ENCODE measurements at regions not wholly inside any gene's neighbourhood (a gene's known extent, or its start where the extent isn't known, plus 50 kb on each side); places are given as distances from the start of the nearest gene placed in this dataset.
A peak's percentile ranks its signal among the peaks of the same experiment; 100 is the strongest.

GRCh38 chr14:61132336-61132735, 148.8 kb downstream of the TMEM30B start:
- no peak for TF ChIP-seq CTCF (IDR thresholded peaks at IDR 0.05; ENCODE audit: insufficient read depth, low read length, severe bottlenecking)
- Histone ChIP-seq H3K4me3 (ENCODE audit: low read depth, low read length) (no peak overlapping the region), H3K27me3 (ENCODE audit: control insufficient read depth, insufficient read depth, low read length) (no peaks in the 10 kb centered on the region), H3K36me3 (ENCODE audit: control insufficient read depth, insufficient read depth, low read length) (no peaks in the 10 kb centered on the region)
- no peak for DNase-seq (ENCODE audit: low read depth)
- FAIRE-seq: no peak

- no peaks in the 10 kb centered on the region for H3K36me3 ChIP-seq (ENCODE audit: control insufficient read depth, insufficient read depth, low read length)
- no peak overlapping the region for H3K4me3 ChIP-seq (ENCODE audit: low read depth, low read length)
- FAIRE-seq: no peak
- TF ChIP-seq CTCF (IDR thresholded peaks at IDR 0.05; ENCODE audit: insufficient read depth, low read length, severe bottlenecking): no peak
- H3K27me3 ChIP-seq (ENCODE audit: control insufficient read depth, insufficient read depth, low read length): no peaks in the 10 kb centered on the region
- no peak for DNase-seq (ENCODE audit: low read depth)
Measured at GRCh38 chr14:61130512-61131260, 149.6 kb downstream of the SLC38A6 start.

DNA sequence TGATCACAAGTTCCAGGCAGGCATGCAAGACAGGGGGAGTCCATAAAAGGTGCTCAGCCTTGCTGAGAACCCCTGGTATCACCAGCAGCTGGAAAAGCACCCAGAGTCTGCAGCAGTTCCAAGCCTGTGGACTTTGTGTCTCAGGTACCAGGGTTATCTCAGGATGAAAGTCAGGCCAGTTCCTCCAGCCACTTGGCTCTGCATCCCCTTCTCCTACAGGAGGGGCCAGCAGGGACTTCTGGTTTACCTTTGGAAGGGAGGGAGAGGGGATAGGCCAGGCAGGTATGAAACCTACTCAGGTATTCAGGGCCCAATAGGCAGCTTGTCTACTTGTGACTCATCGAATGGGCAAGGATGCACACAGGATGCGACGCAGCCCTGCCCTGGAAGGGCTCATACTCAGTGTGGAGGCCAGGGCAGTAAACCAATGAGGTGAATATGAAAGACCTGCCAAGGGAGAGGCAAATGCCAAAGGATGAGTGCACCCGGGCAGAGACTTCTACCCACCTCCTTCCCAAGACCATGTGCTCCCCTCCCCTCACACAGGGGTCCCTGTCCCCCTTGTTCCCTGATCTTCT, 148.2 kb downstream of the SLC38A6 start:
- H3K27me3 ChIP-seq (ENCODE audit: control insufficient read depth, insufficient read depth, low read length): no peaks in the 10 kb centered on the region
- no peaks in the 10 kb centered on the region for H3K36me3 ChIP-seq (ENCODE audit: control insufficient read depth, insufficient read depth, low read length)
- no peak overlapping the region for H3K4me3 ChIP-seq (ENCODE audit: low read depth, low read length)
- FAIRE-seq: no peak
- peak; percentile 58 for DNase-seq (ENCODE audit: low read depth)
- TF ChIP-seq CTCF (IDR thresholded peaks at IDR 0.05; ENCODE audit: insufficient read depth, low read length, severe bottlenecking): no peak

GRCh38 chr14:61128382-61129167, 147.5 kb downstream of the SLC38A6 start:
- H3K36me3 ChIP-seq (ENCODE audit: control insufficient read depth, insufficient read depth, low read length): no peaks in the 10 kb centered on the region
- DNase-seq (ENCODE audit: low read depth): no peak
- no peak for TF ChIP-seq CTCF (IDR thresholded peaks at IDR 0.05; ENCODE audit: insufficient read depth, low read length, severe bottlenecking)
- no peak overlapping the region for H3K4me3 ChIP-seq (ENCODE audit: low read depth, low read length)
- FAIRE-seq: no peak
- H3K27me3 ChIP-seq (ENCODE audit: control insufficient read depth, insufficient read depth, low read length): no peaks in the 10 kb centered on the region

DNA sequence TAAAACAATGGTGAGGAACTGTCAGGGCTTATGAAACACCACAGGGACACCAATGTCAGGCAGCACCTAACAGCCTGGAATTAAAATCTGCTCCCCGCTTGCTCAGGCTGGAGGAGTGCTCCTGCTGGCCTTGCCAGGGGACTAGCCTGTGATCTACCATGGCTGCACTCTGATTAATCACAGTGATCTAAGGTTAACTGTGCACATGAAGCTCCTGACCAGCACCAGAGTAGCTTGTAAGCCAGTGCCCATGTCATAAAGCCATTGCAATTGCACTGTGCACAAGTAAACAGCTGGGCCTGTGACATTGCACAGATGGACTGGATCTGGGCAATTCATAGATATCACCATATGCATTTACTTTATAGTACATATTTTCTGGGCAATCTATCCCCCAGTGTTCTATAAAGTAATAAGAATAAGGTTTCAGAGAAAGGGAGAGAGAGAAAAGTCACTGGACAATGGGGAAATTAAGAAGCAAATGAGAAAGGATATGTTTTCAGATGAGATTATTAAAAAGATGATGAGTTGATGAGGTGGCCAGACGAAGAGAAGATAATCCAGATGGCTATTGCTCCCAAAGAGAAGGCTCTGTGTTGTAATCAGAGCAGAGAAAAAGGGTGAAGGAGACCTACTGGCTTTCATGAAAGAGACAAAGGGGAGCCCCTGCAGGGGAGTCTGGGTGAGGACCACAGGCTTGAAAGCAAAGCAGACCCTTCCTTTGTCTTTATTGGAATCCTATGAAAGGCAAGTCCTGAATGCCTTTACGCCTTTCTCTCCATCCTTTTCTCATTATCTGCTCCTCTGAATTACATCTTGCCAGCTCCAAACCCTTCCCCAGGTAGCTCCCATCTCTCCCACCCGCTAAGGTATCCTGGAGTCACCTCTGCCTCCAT, 145.8 kb downstream of the SLC38A6 start:
- no peak for FAIRE-seq
- H3K36me3 ChIP-seq (ENCODE audit: control insufficient read depth, insufficient read depth, low read length): no peaks in the 10 kb centered on the region
- TF ChIP-seq CTCF (IDR thresholded peaks at IDR 0.05; ENCODE audit: insufficient read depth, low read length, severe bottlenecking): no peak

More for the DNA sequence above, 145.8 kb downstream of the SLC38A6 start:
- Histone ChIP-seq H3K27me3 (ENCODE audit: control insufficient read depth, insufficient read depth, low read length) (no peaks in the 10 kb centered on the region), H3K4me3 (ENCODE audit: low read depth, low read length) (no peak overlapping the region)
- DNase-seq (ENCODE audit: low read depth): no peak
